Spleen (tissue), 11 donors: ENCODE measurements at regions not wholly inside any gene's neighbourhood (a gene's known extent, or its start where the extent isn't known, plus 50 kb on each side); places are given as distances from the start of the nearest gene placed in this dataset.
A peak's percentile ranks its signal among the peaks of the same experiment; 100 is the strongest.

ENCODE experiments used
- DNase-seq: peaks from one replicate; pipeline ENCODE4 v3.0.0-alpha.2; 2020
- H3K27ac ChIP-seq, 8 donors: fragments of 200-600 bp; sonication (generic) in 7 of 8; 1 replicate in 4 of 8; 2 replicates in 4 of 8; pipeline versions ENCODE4 v1.5.0 to v1.8.0; 2016 to 2021; ENCODE audit warnings: inconsistent platforms in 4 of 8, mild to moderate bottlenecking in 4 of 8, moderate library complexity in 1 of 8
- H3K27me3 ChIP-seq, 7 donors: fragments of 200-600 bp; sonication (generic) in 6 of 7; replicated peaks in 1 of 7; 1 replicate in 4 of 7; 2 replicates in 3 of 7; pipeline versions ENCODE4 v1.5.0 to v1.8.0; 2016 to 2021; ENCODE audit warnings: inconsistent platforms in 3 of 7, mild to moderate bottlenecking in 1 of 7
- H3K36me3 ChIP-seq, 6 donors: fragments of 200-600 bp; sonication (generic) in 5 of 6; 1 replicate in 4 of 6; 2 replicates in 2 of 6; pipeline versions ENCODE4 v1.5.0 to v1.8.0; 2016 to 2021; ENCODE audit warnings: inconsistent platforms in 2 of 6
- H3K4me1 ChIP-seq, 6 donors: fragments of 200-600 bp; sonication (generic) in 5 of 6; 1 replicate in 3 of 6; 2 replicates in 3 of 6; pipeline versions ENCODE4 v1.5.0 to v1.8.0; 2016 to 2021; ENCODE audit warnings: inconsistent platforms in 3 of 6
- H3K4me3 ChIP-seq, 8 donors: fragments of 200-600 bp; sonication (generic) in 7 of 8; 1 replicate in 4 of 8; 2 replicates in 4 of 8; pipeline versions ENCODE4 v1.5.0 to v1.8.0; 2016 to 2021; ENCODE audit warnings: inconsistent platforms in 4 of 8, mild to moderate bottlenecking in 4 of 8, moderate library complexity in 2 of 8
- H3K9me3 ChIP-seq, 8 donors: fragments of 200-600 bp; sonication (generic) in 7 of 8; 1 replicate in 4 of 8; 2 replicates in 4 of 8; pipeline versions ENCODE4 v1.5.0 to v1.8.0; 2016 to 2021; ENCODE audit warnings: inconsistent platforms in 4 of 8
- CTCF ChIP-seq, 11 experiments: fragments of 200-600 bp in 7 of 11; fragments of 450-650 bp in 4 of 11; sonication (generic) in 4 of 11; IDR thresholded peaks in 8 of 11; conservative IDR thresholded peaks in 3 of 11; 1 replicate in 7 of 11; 2 replicates in 4 of 11; pipeline versions ENCODE4 v1.4.0 to v1.8.0; 2016 to 2021; ENCODE audit warnings: antibody characterized with exemption in 11 of 11, inconsistent platforms in 4 of 11, mild to moderate bottlenecking in 1 of 11
- POLR2A ChIP-seq, 3 donors: fragments of 450-650 bp; IDR thresholded peaks; one replicate each; pipeline ENCODE4 v1.5.1; 2017; ENCODE audit warnings: antibody characterized with exemption in 3 of 3, mild to moderate bottlenecking in 1 of 3
- POLR2AphosphoS5 ChIP-seq, 3 donors: sonication (generic); formaldehyde crosslinking; IDR thresholded peaks; one replicate each; pipeline ENCODE4 v1.5.1; 2017; ENCODE audit warnings: antibody characterized with exemption in 3 of 3
- WGBS, 5 donors: extraction: QIAGEN DNeasy Blood & Tissue Kit in 3 of 5; methylation state at CpG; one replicate each; pipeline versions ENCODE4 v1.1.5 to v1.1.7; 2013 to 2018; 5-methylcytosine and 5-hydroxymethylcytosine counted together
- intact Hi-C: fragments of 100-400 bp; cut with DNase I; formaldehyde crosslinking; loops from one replicate; pipeline ENCODE4 v1.15.0; 2023; ENCODE audit warnings: low total_unique reads
- donor health status: healthy with polysubstance abuse.
- donor health status: DM: no; HTN: no; CAD: no; lungs with moderate emphysema.
- donor health status: DM: no; HTN: no; CAD: no.
- donor health status: Bipolar disorder and iron deficiency.
- donor health status: healthy.
- donor health status: DM: no; HTN: no; CAD: no.
- donor health status: DM: yes; HTN: yes; CAD: no.

- no peak overlapping the region for H3K4me3 ChIP-seq
- peaks cover 0 to 41% (median 12%) of the 10 kb centered on the region in 6 donors for H3K4me1 ChIP-seq
- peaks cover 0 to 50% (median 10%) of the 10 kb centered on the region in 7 donors for H3K27me3 ChIP-seq
- no peaks in the 10 kb centered on the region for H3K9me3 ChIP-seq
- WGBS, 5 donors, result 57 to 68% (median 61%) methylated on average over 10 to 15 of the region's 15 CpGs
- DNase-seq, result peak; percentile 39
- H3K36me3 ChIP-seq, result no peaks in the 10 kb centered on the region
- intact Hi-C loops, result no loop called here
- no peak overlapping the region for H3K27ac ChIP-seq
- TF ChIP-seq CTCF (IDR thresholded peaks at IDR 0.05 in 8 of 11, conservative IDR thresholded peaks at IDR 0.05 in 3 of 11) (no peak), POLR2AphosphoS5 (IDR thresholded peaks at IDR 0.05) (no peak), POLR2A (IDR thresholded peaks at IDR 0.05) (no peak)
These were observed 154.9 kb downstream of the KIF26A start for GRCh38 chr14:104293231-104293841.

GRCh38 chr14:104293851-104294627 lies 155.7 kb downstream of the KIF26A start:
- Histone ChIP-seq H3K4me3 (no peak overlapping the region), H3K27ac (no peak overlapping the region), H3K4me1 (peaks cover 0 to 41% (median 12%) of the 10 kb centered on the region in 6 donors), H3K27me3 (peaks cover 0 to 50% (median 10%) of the 10 kb centered on the region in 7 donors), H3K9me3 (no peaks in the 10 kb centered on the region), H3K36me3 (no peaks in the 10 kb centered on the region)
- WGBS, 5 donors, result 51 to 71% (median 66%) methylated on average over 16 to 18 of the region's 18 CpGs
- intact Hi-C loops, result no loop called here
- DNase-seq, result peak; percentile 69
- peak in 2 of 11 experiments; percentile 11 to 22 for TF ChIP-seq CTCF (IDR thresholded peaks at IDR 0.05 in 8 of 11, conservative IDR thresholded peaks at IDR 0.05 in 3 of 11)
- TF ChIP-seq POLR2AphosphoS5 (IDR thresholded peaks at IDR 0.05), result no peak

- no peak for DNase-seq
- intact Hi-C loops, result no loop called here
- H3K4me3 ChIP-seq, result no peak overlapping the region
- H3K27me3 ChIP-seq, result peaks cover 0 to 50% (median 10%) of the 10 kb centered on the region in 7 donors
- H3K36me3 ChIP-seq, result no peaks in the 10 kb centered on the region
- 73 to 79% (median 75%) methylated on average over 11 of the region's 11 CpGs for WGBS, 5 donors
- TF ChIP-seq CTCF (IDR thresholded peaks at IDR 0.05 in 8 of 11, conservative IDR thresholded peaks at IDR 0.05 in 3 of 11) (no peak), POLR2A (IDR thresholded peaks at IDR 0.05) (no peak), POLR2AphosphoS5 (IDR thresholded peaks at IDR 0.05) (no peak)
- no peak overlapping the region for H3K27ac ChIP-seq
- H3K4me1 ChIP-seq, result peaks cover 0 to 41% (median 12%) of the 10 kb centered on the region in 6 donors
- H3K9me3 ChIP-seq, result no peaks in the 10 kb centered on the region
These were observed 156.2 kb downstream of the KIF26A start for GRCh38 chr14:104294628-104294982.

GRCh38 chr14:104294983-104295680 lies 156.7 kb downstream of the KIF26A start:
- H3K4me1 ChIP-seq, result peaks cover 0 to 46% (median 12%) of the 10 kb centered on the region in 6 donors
- H3K9me3 ChIP-seq, result no peaks in the 10 kb centered on the region
- H3K36me3 ChIP-seq, result no peaks in the 10 kb centered on the region
- intact Hi-C loops, result no loop called here
- no peak for DNase-seq
- WGBS, 5 donors, result 75 to 81% (median 77%) methylated on average over 24 to 25 of the region's 25 CpGs
- TF ChIP-seq POLR2AphosphoS5 (IDR thresholded peaks at IDR 0.05) (no peak), CTCF (IDR thresholded peaks at IDR 0.05 in 8 of 11, conservative IDR thresholded peaks at IDR 0.05 in 3 of 11) (no peak), POLR2A (IDR thresholded peaks at IDR 0.05) (no peak)
- no peak overlapping the region for H3K27ac ChIP-seq
- no peak overlapping the region for H3K4me3 ChIP-seq
- peaks cover 0 to 50% (median 10%) of the 10 kb centered on the region in 7 donors for H3K27me3 ChIP-seq
